Muscle layer of duodenum (tissue), 2 donors: ENCODE measurements at regions not wholly inside any gene's neighbourhood (a gene's known extent, or its start where the extent isn't known, plus 50 kb on each side); places are given as distances from the start of the nearest gene placed in this dataset.

Source experiments
- H3K27ac ChIP-seq: one replicate; pipeline ENCODE4 v1.7.0; 2013; ENCODE audit warnings: mild to moderate bottlenecking, low read length
- H3K27me3 ChIP-seq: one replicate; pipeline ENCODE4 v1.7.0; 2013; ENCODE audit warnings: low read depth, mild to moderate bottlenecking, control low read depth, low read length
- H3K36me3 ChIP-seq, 2 donors: one replicate each; pipeline ENCODE4 v1.7.0; 2013; ENCODE audit warnings: low read length in 2 of 2, control low read depth in 1 of 2, mild to moderate bottlenecking in 1 of 2; ENCODE audit not compliant: insufficient read depth in 2 of 2, control insufficient read depth in 1 of 2
- H3K4me1 ChIP-seq, 2 donors: one replicate each; pipeline ENCODE4 v1.7.0; 2013; ENCODE audit warnings: low read length in 2 of 2, mild to moderate bottlenecking in 2 of 2, control low read depth in 1 of 2, moderate library complexity in 1 of 2; ENCODE audit not compliant: insufficient read depth in 2 of 2, control insufficient read depth in 1 of 2
- H3K4me3 ChIP-seq, 2 donors: one replicate each; pipeline ENCODE4 v1.7.0; 2013; ENCODE audit warnings: low read length in 2 of 2, low read depth in 1 of 2, mild to moderate bottlenecking in 1 of 2
- H3K9me3 ChIP-seq, 2 donors: one replicate each; pipeline ENCODE4 v1.7.0; 2013; ENCODE audit warnings: low read length in 2 of 2, control low read depth in 1 of 2, mild to moderate bottlenecking in 1 of 2; ENCODE audit not compliant: control insufficient read depth in 1 of 2
- donor health status: healthy.

- Histone ChIP-seq H3K27ac (no peak overlapping the region), H3K9me3 (no peaks in the 10 kb centered on the region), H3K4me1 (no peaks in the 10 kb centered on the region), H3K36me3 (no peaks in the 10 kb centered on the region), H3K27me3 (no peaks in the 10 kb centered on the region), H3K4me3 (no peak overlapping the region)
Measured at GRCh38 chr5:18900644-18901043, 1087.4 kb downstream of the CDH18 start.

- Histone ChIP-seq H3K9me3 (no peaks in the 10 kb centered on the region), H3K27me3 (no peaks in the 10 kb centered on the region), H3K27ac (no peak overlapping the region), H3K4me1 (no peaks in the 10 kb centered on the region), H3K36me3 (no peaks in the 10 kb centered on the region), H3K4me3 (no peak overlapping the region)
Measured at GRCh38 chr5:18920966-18921365, 1067.0 kb downstream of the CDH18 start.

GRCh38 chr5:18932081-18932480 lies 1055.9 kb downstream of the CDH18 start:
- Histone ChIP-seq H3K27ac (no peak overlapping the region), H3K36me3 (no peaks in the 10 kb centered on the region), H3K4me1 (no peaks in the 10 kb centered on the region), H3K27me3 (no peaks in the 10 kb centered on the region), H3K9me3 (no peaks in the 10 kb centered on the region), H3K4me3 (no peak overlapping the region)

- Histone ChIP-seq H3K4me3 (no peak overlapping the region), H3K36me3 (no peaks in the 10 kb centered on the region), H3K27ac (no peak overlapping the region), H3K9me3 (peaks cover 0 to 5% of the 10 kb centered on the region in 2 donors), H3K27me3 (no peaks in the 10 kb centered on the region), H3K4me1 (no peaks in the 10 kb centered on the region)
Measured at GRCh38 chr5:18944771-18945170, 1043.2 kb downstream of the CDH18 start.

GRCh38 chr5:18954239-18954638 lies 1033.8 kb downstream of the CDH18 start:
- no peaks in the 10 kb centered on the region for H3K36me3 ChIP-seq
- no peaks in the 10 kb centered on the region for H3K27me3 ChIP-seq
- no peak overlapping the region for H3K27ac ChIP-seq
- H3K9me3 ChIP-seq, result no peaks in the 10 kb centered on the region
- H3K4me3 ChIP-seq, result no peak overlapping the region
- no peaks in the 10 kb centered on the region for H3K4me1 ChIP-seq

- Histone ChIP-seq H3K27me3 (no peaks in the 10 kb centered on the region), H3K4me3 (no peak overlapping the region), H3K4me1 (no peaks in the 10 kb centered on the region), H3K27ac (no peak overlapping the region), H3K9me3 (no peaks in the 10 kb centered on the region), H3K36me3 (no peaks in the 10 kb centered on the region)
Measured at GRCh38 chr5:18959535-18959934, 1028.5 kb downstream of the CDH18 start.

- no peaks in the 10 kb centered on the region for H3K27me3 ChIP-seq
- H3K9me3 ChIP-seq, result no peaks in the 10 kb centered on the region
- no peaks in the 10 kb centered on the region for H3K36me3 ChIP-seq
- H3K4me1 ChIP-seq, result no peaks in the 10 kb centered on the region
- H3K4me3 ChIP-seq, result no peak overlapping the region
- H3K27ac ChIP-seq, result no peak overlapping the region
Measured at GRCh38 chr5:18961234-18961633, 1026.8 kb downstream of the CDH18 start.

GRCh38 chr5:18965893-18966292 lies 1022.1 kb downstream of the CDH18 start:
- H3K4me1 ChIP-seq, result no peaks in the 10 kb centered on the region
- H3K4me3 ChIP-seq, result no peak overlapping the region
- H3K27me3 ChIP-seq, result no peaks in the 10 kb centered on the region
- no peak overlapping the region for H3K27ac ChIP-seq
- H3K9me3 ChIP-seq, result no peaks in the 10 kb centered on the region
- no peaks in the 10 kb centered on the region for H3K36me3 ChIP-seq

- no peaks in the 10 kb centered on the region for H3K4me1 ChIP-seq
- H3K27ac ChIP-seq, result no peak overlapping the region
- H3K4me3 ChIP-seq, result no peak overlapping the region
- H3K36me3 ChIP-seq, result no peaks in the 10 kb centered on the region
- H3K9me3 ChIP-seq, result no peaks in the 10 kb centered on the region
- no peaks in the 10 kb centered on the region for H3K27me3 ChIP-seq
Measured at GRCh38 chr5:18967637-18968036, 1020.4 kb downstream of the CDH18 start.

- no peaks in the 10 kb centered on the region for H3K27me3 ChIP-seq
- no peak overlapping the region for H3K27ac ChIP-seq
- no peaks in the 10 kb centered on the region for H3K4me1 ChIP-seq
- H3K9me3 ChIP-seq, result no peaks in the 10 kb centered on the region
- H3K4me3 ChIP-seq, result no peak overlapping the region
- no peaks in the 10 kb centered on the region for H3K36me3 ChIP-seq
Measured at GRCh38 chr5:18968966-18969365, 1019.0 kb downstream of the CDH18 start.

GRCh38 chr5:18970000-18970399 lies 1018.0 kb downstream of the CDH18 start:
- Histone ChIP-seq H3K9me3 (no peaks in the 10 kb centered on the region), H3K27ac (no peak overlapping the region), H3K27me3 (no peaks in the 10 kb centered on the region), H3K4me3 (no peak overlapping the region), H3K36me3 (no peaks in the 10 kb centered on the region), H3K4me1 (no peaks in the 10 kb centered on the region)

- H3K9me3 ChIP-seq, result no peaks in the 10 kb centered on the region
- H3K4me3 ChIP-seq, result no peak overlapping the region
- no peaks in the 10 kb centered on the region for H3K4me1 ChIP-seq
- no peak overlapping the region for H3K27ac ChIP-seq
- no peaks in the 10 kb centered on the region for H3K36me3 ChIP-seq
- H3K27me3 ChIP-seq, result no peaks in the 10 kb centered on the region
Measured at GRCh38 chr5:18972177-18972576, 1015.8 kb downstream of the CDH18 start.
